Tibial artery (tissue), 4 donors: ENCODE measurements at regions not wholly inside any gene's neighbourhood (a gene's known extent, or its start where the extent isn't known, plus 50 kb on each side); places are given as distances from the start of the nearest gene placed in this dataset.

ENCODE experiments used
- DNase-seq, 2 donors: peaks; one replicate each; pipeline ENCODE4 v3.0.0-alpha.2; 2019
- H3K27ac ChIP-seq, 2 donors: fragments of 200-600 bp; sonication (generic) in 1 of 2; 1 replicate in 1 of 2; 2 replicates in 1 of 2; pipeline ENCODE4 v1.5.1; 2018 to 2019; ENCODE audit warnings: mild to moderate bottlenecking in 1 of 2
- H3K27me3 ChIP-seq, 2 donors: fragments of 200-600 bp; sonication (generic) in 1 of 2; one replicate each; pipeline versions ENCODE4 v1.5.1 to v1.6.0; 2016 to 2019
- H3K36me3 ChIP-seq, 3 donors: fragments of 200-600 bp; sonication (generic) in 2 of 3; one replicate each; pipeline ENCODE4 v1.5.1; 2016 to 2019; ENCODE audit warnings: mild to moderate bottlenecking in 2 of 3
- H3K4me1 ChIP-seq, 4 donors: fragments of 200-600 bp; sonication (generic) in 2 of 4; 1 replicate in 3 of 4; 2 replicates in 1 of 4; pipeline ENCODE4 v1.5.1; 2016 to 2019
- H3K4me3 ChIP-seq, 2 donors: fragments of 200-600 bp; sonication (generic) in 1 of 2; 1 replicate in 1 of 2; 2 replicates in 1 of 2; pipeline ENCODE4 v1.5.1; 2018 to 2019; ENCODE audit warnings: mild to moderate bottlenecking in 2 of 2
- H3K9me3 ChIP-seq, 3 donors: fragments of 200-600 bp; sonication (generic) in 1 of 3; one replicate each; pipeline ENCODE4 v1.5.1; 2016 to 2019
- intact Hi-C: fragments of 100-400 bp; cut with DNase I; formaldehyde crosslinking; loops from one replicate; pipeline ENCODE4 v1.15.0; 2023; ENCODE audit warnings: low total_unique reads
- TF ChIP-seq, protein P1 (sequence below), 2 experiments: fragments of 200-600 bp in 1 of 2; fragments of 450-650 bp in 1 of 2; IDR thresholded peaks; one replicate each; pipeline ENCODE4 v1.5.1; 2017 to 2019; ENCODE audit warnings: antibody characterized with exemption in 2 of 2, mild to moderate bottlenecking in 1 of 2, moderate library complexity in 1 of 2

DNA sequence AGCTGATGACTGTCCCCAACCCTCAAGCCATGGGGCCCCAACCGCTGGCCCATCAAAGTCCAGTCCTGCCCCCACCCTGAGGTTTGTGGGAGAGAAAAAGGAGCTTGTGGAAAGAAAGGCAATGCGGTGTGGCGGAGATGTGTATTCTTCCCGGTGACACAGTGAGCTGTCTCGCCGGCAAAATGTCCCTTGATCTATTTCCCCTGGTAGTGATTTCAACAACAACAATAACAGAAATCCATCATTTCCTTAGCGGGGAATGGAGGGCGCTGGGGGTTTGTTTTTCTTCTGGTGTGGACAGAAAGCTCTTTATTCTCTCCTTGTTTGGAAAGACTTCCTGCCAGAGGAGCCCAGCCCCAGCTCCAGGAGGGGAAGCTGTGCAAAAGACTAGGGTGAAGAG is 93.7 kb upstream of the LHX5 start:
- no peak overlapping the region for H3K4me3 ChIP-seq
- H3K27ac ChIP-seq = no peak overlapping the region
- no peaks in the 10 kb centered on the region for H3K9me3 ChIP-seq
- H3K4me1 ChIP-seq = no peaks in the 10 kb centered on the region
- no peaks in the 10 kb centered on the region for H3K36me3 ChIP-seq
- intact Hi-C loops = no loop called here
- peaks cover 0 to 23% of the 10 kb centered on the region in 2 donors for H3K27me3 ChIP-seq
- TF ChIP-seq, protein P1, sequence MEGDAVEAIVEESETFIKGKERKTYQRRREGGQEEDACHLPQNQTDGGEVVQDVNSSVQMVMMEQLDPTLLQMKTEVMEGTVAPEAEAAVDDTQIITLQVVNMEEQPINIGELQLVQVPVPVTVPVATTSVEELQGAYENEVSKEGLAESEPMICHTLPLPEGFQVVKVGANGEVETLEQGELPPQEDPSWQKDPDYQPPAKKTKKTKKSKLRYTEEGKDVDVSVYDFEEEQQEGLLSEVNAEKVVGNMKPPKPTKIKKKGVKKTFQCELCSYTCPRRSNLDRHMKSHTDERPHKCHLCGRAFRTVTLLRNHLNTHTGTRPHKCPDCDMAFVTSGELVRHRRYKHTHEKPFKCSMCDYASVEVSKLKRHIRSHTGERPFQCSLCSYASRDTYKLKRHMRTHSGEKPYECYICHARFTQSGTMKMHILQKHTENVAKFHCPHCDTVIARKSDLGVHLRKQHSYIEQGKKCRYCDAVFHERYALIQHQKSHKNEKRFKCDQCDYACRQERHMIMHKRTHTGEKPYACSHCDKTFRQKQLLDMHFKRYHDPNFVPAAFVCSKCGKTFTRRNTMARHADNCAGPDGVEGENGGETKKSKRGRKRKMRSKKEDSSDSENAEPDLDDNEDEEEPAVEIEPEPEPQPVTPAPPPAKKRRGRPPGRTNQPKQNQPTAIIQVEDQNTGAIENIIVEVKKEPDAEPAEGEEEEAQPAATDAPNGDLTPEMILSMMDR (IDR thresholded peaks at IDR 0.05) = no peak
- DNase-seq = no peak

DNA sequence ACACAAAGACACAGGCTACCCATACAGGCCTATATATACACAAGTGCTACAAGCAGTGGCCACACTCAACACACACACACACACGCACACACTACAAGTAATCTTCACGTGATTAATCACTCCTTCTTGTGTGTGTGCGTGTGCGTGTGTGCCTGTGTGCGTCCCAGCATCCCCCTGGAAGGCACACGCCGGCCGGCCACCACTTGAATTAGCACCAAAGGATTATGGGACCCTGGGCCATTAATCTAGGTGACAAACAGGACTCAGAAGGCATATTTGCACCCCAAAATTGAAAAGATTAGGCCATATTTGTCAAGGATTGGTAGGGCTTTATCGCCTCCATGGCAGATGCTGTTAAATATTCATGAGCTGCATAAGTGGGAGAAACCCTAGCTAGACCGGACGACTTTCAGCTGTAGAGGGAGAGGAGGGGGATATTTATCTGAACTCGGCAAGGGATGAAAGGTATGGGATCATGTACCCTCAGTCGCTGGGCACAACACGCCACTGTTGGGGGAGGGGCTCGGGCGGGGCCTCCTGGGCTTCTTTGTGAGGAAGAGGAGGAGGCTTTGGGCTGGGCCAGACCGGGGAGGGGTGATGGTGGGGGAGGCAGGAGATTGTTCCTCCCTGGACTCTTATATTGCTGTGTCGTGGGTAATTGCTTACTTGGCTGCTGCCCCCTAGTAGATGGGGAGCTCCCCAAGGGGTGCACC is 89.6 kb upstream of the LHX5 start:
- H3K9me3 ChIP-seq = peaks cover 0 to under 1% (median 0%) of the 10 kb centered on the region in 3 donors
- H3K27me3 ChIP-seq = peaks cover 0 to 16% of the 10 kb centered on the region in 2 donors
- H3K27ac ChIP-seq = no peak overlapping the region
- H3K4me3 ChIP-seq = no peak overlapping the region
- TF ChIP-seq, protein P1 (IDR thresholded peaks at IDR 0.05) = no peak
- no peaks in the 10 kb centered on the region for H3K4me1 ChIP-seq
- H3K36me3 ChIP-seq = no peaks in the 10 kb centered on the region
- no peak for DNase-seq
- intact Hi-C loops = no loop called here

DNA sequence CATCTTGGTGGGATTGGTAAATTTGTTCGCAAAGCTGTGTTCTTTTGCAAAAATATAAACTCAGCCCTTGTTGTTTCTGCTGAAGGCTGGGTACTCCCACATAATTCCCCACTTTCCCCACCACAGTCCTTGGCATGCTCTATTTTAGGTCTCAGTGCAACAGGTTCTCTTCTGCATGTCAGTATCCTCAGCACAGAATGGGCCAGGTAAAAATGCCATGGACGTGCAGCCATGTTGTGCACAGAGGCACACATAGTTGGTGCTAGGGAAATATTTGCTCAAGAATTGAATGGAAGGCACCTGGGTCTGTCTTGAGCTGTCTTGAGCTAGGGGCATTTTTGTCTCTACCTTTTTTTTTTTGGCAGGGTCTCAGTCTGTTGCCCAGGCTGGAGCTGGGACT is 87.8 kb upstream of the LHX5 start:
- H3K27ac ChIP-seq = no peak overlapping the region

DNA sequence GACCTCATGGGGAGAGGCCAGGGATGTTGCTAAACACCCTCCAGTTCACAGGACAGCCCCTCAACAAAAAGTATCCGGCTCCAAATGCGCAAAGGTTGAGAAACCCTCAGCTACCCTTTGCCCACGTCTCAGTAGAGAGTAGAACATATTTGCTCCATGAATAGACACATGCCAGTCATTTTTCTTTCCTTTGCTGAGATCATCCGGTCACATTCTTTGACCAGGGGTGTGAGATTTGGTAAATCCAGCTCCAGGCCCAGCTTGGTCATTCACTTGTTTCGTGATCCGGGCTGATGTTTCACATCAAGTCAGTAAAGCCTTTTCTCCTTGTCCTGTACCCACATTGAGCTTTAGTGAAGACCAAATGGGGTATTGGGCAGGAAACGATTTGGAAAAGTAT is 83.6 kb upstream of the LHX5 start:
- TF ChIP-seq, protein P1 (IDR thresholded peaks at IDR 0.05) = no peak
- intact Hi-C loops = no loop called here
- Histone ChIP-seq H3K27ac (no peak overlapping the region), H3K4me1 (no peaks in the 10 kb centered on the region), H3K9me3 (peaks cover 0 to 4% (median 0%) of the 10 kb centered on the region in 3 donors), H3K4me3 (no peak overlapping the region), H3K36me3 (no peaks in the 10 kb centered on the region), H3K27me3 (peaks cover 0 to 2% of the 10 kb centered on the region in 2 donors)
- DNase-seq = no peak

More for the DNA sequence above, 87.8 kb upstream of the LHX5 start:
- TF ChIP-seq, protein P1 (IDR thresholded peaks at IDR 0.05) = no peak
- Histone ChIP-seq H3K27me3 (peaks cover 0 to 10% of the 10 kb centered on the region in 2 donors), H3K9me3 (peaks cover 0 to 4% (median 0%) of the 10 kb centered on the region in 3 donors), H3K4me1 (no peaks in the 10 kb centered on the region), H3K4me3 (no peak overlapping the region), H3K36me3 (no peaks in the 10 kb centered on the region)
- DNase-seq = no peak
- intact Hi-C loops = no loop called here

DNA sequence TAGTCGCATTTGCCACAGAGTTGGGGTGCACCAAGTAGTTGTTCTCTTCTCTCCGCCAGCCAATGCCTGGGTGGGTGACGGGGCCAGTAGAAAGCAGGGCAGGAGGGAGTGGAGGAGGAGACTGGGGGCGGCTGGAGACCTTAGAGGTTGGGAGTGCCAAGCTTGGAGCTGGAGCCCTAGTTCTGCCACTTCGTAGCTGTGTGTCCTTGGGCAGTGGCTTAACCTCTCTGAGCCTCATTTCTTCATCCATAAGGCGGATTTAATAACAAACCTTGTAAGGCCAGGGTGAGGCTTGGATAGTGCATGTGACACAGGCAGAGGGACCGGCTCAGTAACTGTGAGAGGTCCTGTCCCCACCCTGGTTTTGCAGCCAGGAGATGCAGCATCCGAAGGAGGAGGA is 81.1 kb upstream of the LHX5 start:
- Histone ChIP-seq H3K9me3 (peaks cover 0 to 5% (median 4%) of the 10 kb centered on the region in 3 donors), H3K4me3 (no peak overlapping the region), H3K36me3 (no peaks in the 10 kb centered on the region), H3K27ac (no peak overlapping the region), H3K4me1 (no peaks in the 10 kb centered on the region), H3K27me3 (peaks cover 0 to 2% of the 10 kb centered on the region in 2 donors)
- intact Hi-C loops = no loop called here
- no peak for DNase-seq
- TF ChIP-seq, protein P1 (IDR thresholded peaks at IDR 0.05) = no peak
